ENCODE measurements at regions not wholly inside any gene's neighbourhood (a gene's known extent, or its start where the extent isn't known, plus 50 kb on each side); places are given as distances from the start of the nearest gene placed in this dataset.

GRCh38 chr2:59276033-59276432, 1034.9 kb upstream of the FANCL start:
- Histone ChIP-seq H3K4me3 (ENCODE audit: low read length in 2 of 2) (no peak overlapping the region), H3K9ac (ENCODE audit: low read length in 2 of 2) (no peak overlapping the region), H3K9me3 (ENCODE audit: control insufficient read depth in 2 of 2, low read length in 2 of 2) (no peaks in the 10 kb centered on the region), H3K4me1 (ENCODE audit: control insufficient read depth, insufficient read depth, low read length) (no peaks in the 10 kb centered on the region), H3K27me3 (ENCODE audit: control insufficient read depth in 1 of 2, insufficient read depth in 2 of 2, low read length in 2 of 2) (no peaks in the 10 kb centered on the region), H3K36me3 (ENCODE audit: control insufficient read depth in 2 of 2, insufficient read depth in 2 of 2, low read length in 2 of 2) (no peaks in the 10 kb centered on the region), H3K27ac (ENCODE audit: low read length) (no peak overlapping the region)

GRCh38 chr2:59266453-59266852, 1025.3 kb upstream of the FANCL start:
- Histone ChIP-seq H3K36me3 (ENCODE audit: control insufficient read depth in 2 of 2, insufficient read depth in 2 of 2, low read length in 2 of 2) (no peaks in the 10 kb centered on the region), H3K27me3 (ENCODE audit: control insufficient read depth in 1 of 2, insufficient read depth in 2 of 2, low read length in 2 of 2) (no peaks in the 10 kb centered on the region), H3K4me1 (ENCODE audit: control insufficient read depth, insufficient read depth, low read length) (no peaks in the 10 kb centered on the region), H3K9ac (ENCODE audit: low read length in 2 of 2) (no peak overlapping the region), H3K27ac (ENCODE audit: low read length) (no peak overlapping the region), H3K4me3 (ENCODE audit: low read length in 2 of 2) (no peak overlapping the region), H3K9me3 (ENCODE audit: control insufficient read depth in 2 of 2, low read length in 2 of 2) (no peaks in the 10 kb centered on the region)

- Histone ChIP-seq H3K36me3 (ENCODE audit: control insufficient read depth in 2 of 2, insufficient read depth in 2 of 2, low read length in 2 of 2) (no peaks in the 10 kb centered on the region), H3K4me3 (ENCODE audit: low read length in 2 of 2) (no peak overlapping the region), H3K4me1 (ENCODE audit: control insufficient read depth, insufficient read depth, low read length) (no peaks in the 10 kb centered on the region), H3K9me3 (ENCODE audit: control insufficient read depth in 2 of 2, low read length in 2 of 2) (no peaks in the 10 kb centered on the region), H3K9ac (ENCODE audit: low read length in 2 of 2) (no peak overlapping the region), H3K27ac (ENCODE audit: low read length) (no peak overlapping the region), H3K27me3 (ENCODE audit: control insufficient read depth in 1 of 2, insufficient read depth in 2 of 2, low read length in 2 of 2) (no peaks in the 10 kb centered on the region)
Observed at GRCh38 chr2:59259913-59260312, 1018.8 kb upstream of the FANCL start.

- Histone ChIP-seq H3K9ac (ENCODE audit: low read length in 2 of 2) (no peak overlapping the region), H3K27me3 (ENCODE audit: control insufficient read depth in 1 of 2, insufficient read depth in 2 of 2, low read length in 2 of 2) (no peaks in the 10 kb centered on the region), H3K9me3 (ENCODE audit: control insufficient read depth in 2 of 2, low read length in 2 of 2) (no peaks in the 10 kb centered on the region), H3K4me1 (ENCODE audit: control insufficient read depth, insufficient read depth, low read length) (no peaks in the 10 kb centered on the region), H3K36me3 (ENCODE audit: control insufficient read depth in 2 of 2, insufficient read depth in 2 of 2, low read length in 2 of 2) (no peaks in the 10 kb centered on the region), H3K4me3 (ENCODE audit: low read length in 2 of 2) (no peak overlapping the region), H3K27ac (ENCODE audit: low read length) (no peak overlapping the region)
Observed at GRCh38 chr2:59256290-59256689, 1015.2 kb upstream of the FANCL start.

- Histone ChIP-seq H3K36me3 (ENCODE audit: control insufficient read depth in 2 of 2, insufficient read depth in 2 of 2, low read length in 2 of 2) (no peaks in the 10 kb centered on the region), H3K4me3 (ENCODE audit: low read length in 2 of 2) (no peak overlapping the region), H3K4me1 (ENCODE audit: control insufficient read depth, insufficient read depth, low read length) (no peaks in the 10 kb centered on the region), H3K9ac (ENCODE audit: low read length in 2 of 2) (no peak overlapping the region), H3K27me3 (ENCODE audit: control insufficient read depth in 1 of 2, insufficient read depth in 2 of 2, low read length in 2 of 2) (peaks cover 0 to 3% of the 10 kb centered on the region in 2 donors), H3K9me3 (ENCODE audit: control insufficient read depth in 2 of 2, low read length in 2 of 2) (no peaks in the 10 kb centered on the region), H3K27ac (ENCODE audit: low read length) (no peak overlapping the region)
Observed at GRCh38 chr2:59254279-59254678, 1013.2 kb upstream of the FANCL start.

- H3K4me3 ChIP-seq (ENCODE audit: low read length in 2 of 2), result no peak overlapping the region
- no peaks in the 10 kb centered on the region for H3K36me3 ChIP-seq (ENCODE audit: control insufficient read depth in 2 of 2, insufficient read depth in 2 of 2, low read length in 2 of 2)
- no peak overlapping the region for H3K27ac ChIP-seq (ENCODE audit: low read length)
- H3K27me3 ChIP-seq (ENCODE audit: control insufficient read depth in 1 of 2, insufficient read depth in 2 of 2, low read length in 2 of 2), result peaks cover 0 to 3% of the 10 kb centered on the region in 2 donors
- no peak overlapping the region for H3K9ac ChIP-seq (ENCODE audit: low read length in 2 of 2)
- no peaks in the 10 kb centered on the region for H3K4me1 ChIP-seq (ENCODE audit: control insufficient read depth, insufficient read depth, low read length)
- H3K9me3 ChIP-seq (ENCODE audit: control insufficient read depth in 2 of 2, low read length in 2 of 2), result no peaks in the 10 kb centered on the region
Observed at GRCh38 chr2:59250307-59250677, 1009.2 kb upstream of the FANCL start.

GRCh38 chr2:59249441-59250306, 1008.5 kb upstream of the FANCL start:
- peaks cover 0 to 3% of the 10 kb centered on the region in 2 donors for H3K27me3 ChIP-seq (ENCODE audit: control insufficient read depth in 1 of 2, insufficient read depth in 2 of 2, low read length in 2 of 2)
- no peak overlapping the region for H3K27ac ChIP-seq (ENCODE audit: low read length)
- H3K9me3 ChIP-seq (ENCODE audit: control insufficient read depth in 2 of 2, low read length in 2 of 2), result no peaks in the 10 kb centered on the region
- no peak overlapping the region for H3K9ac ChIP-seq (ENCODE audit: low read length in 2 of 2)
- H3K4me1 ChIP-seq (ENCODE audit: control insufficient read depth, insufficient read depth, low read length), result no peaks in the 10 kb centered on the region
- no peak overlapping the region for H3K4me3 ChIP-seq (ENCODE audit: low read length in 2 of 2)
- H3K36me3 ChIP-seq (ENCODE audit: control insufficient read depth in 2 of 2, insufficient read depth in 2 of 2, low read length in 2 of 2), result no peaks in the 10 kb centered on the region

GRCh38 chr2:59239146-59239545, 998.0 kb upstream of the FANCL start:
- Histone ChIP-seq H3K4me3 (ENCODE audit: low read length in 2 of 2) (no peak overlapping the region), H3K9ac (ENCODE audit: low read length in 2 of 2) (no peak overlapping the region), H3K27me3 (ENCODE audit: control insufficient read depth in 1 of 2, insufficient read depth in 2 of 2, low read length in 2 of 2) (no peaks in the 10 kb centered on the region), H3K9me3 (ENCODE audit: control insufficient read depth in 2 of 2, low read length in 2 of 2) (peaks cover 0 to 2% of the 10 kb centered on the region in 2 donors), H3K27ac (ENCODE audit: low read length) (no peak overlapping the region), H3K36me3 (ENCODE audit: control insufficient read depth in 2 of 2, insufficient read depth in 2 of 2, low read length in 2 of 2) (no peaks in the 10 kb centered on the region), H3K4me1 (ENCODE audit: control insufficient read depth, insufficient read depth, low read length) (no peaks in the 10 kb centered on the region)

GRCh38 chr2:59237311-59237710, 996.2 kb upstream of the FANCL start:
- no peaks in the 10 kb centered on the region for H3K27me3 ChIP-seq (ENCODE audit: control insufficient read depth in 1 of 2, insufficient read depth in 2 of 2, low read length in 2 of 2)
- H3K9me3 ChIP-seq (ENCODE audit: control insufficient read depth in 2 of 2, low read length in 2 of 2), result peaks cover 0 to 2% of the 10 kb centered on the region in 2 donors
- no peaks in the 10 kb centered on the region for H3K36me3 ChIP-seq (ENCODE audit: control insufficient read depth in 2 of 2, insufficient read depth in 2 of 2, low read length in 2 of 2)
- no peak overlapping the region for H3K4me3 ChIP-seq (ENCODE audit: low read length in 2 of 2)
- H3K27ac ChIP-seq (ENCODE audit: low read length), result no peak overlapping the region
- no peaks in the 10 kb centered on the region for H3K4me1 ChIP-seq (ENCODE audit: control insufficient read depth, insufficient read depth, low read length)
- no peak overlapping the region for H3K9ac ChIP-seq (ENCODE audit: low read length in 2 of 2)

GRCh38 chr2:59236723-59237122, 995.6 kb upstream of the FANCL start:
- no peak overlapping the region for H3K27ac ChIP-seq (ENCODE audit: low read length)

GRCh38 chr2:59233920-59234319, 992.8 kb upstream of the FANCL start:
- H3K36me3 ChIP-seq (ENCODE audit: control insufficient read depth in 2 of 2, insufficient read depth in 2 of 2, low read length in 2 of 2), result no peaks in the 10 kb centered on the region
- no peaks in the 10 kb centered on the region for H3K4me1 ChIP-seq (ENCODE audit: control insufficient read depth, insufficient read depth, low read length)
- no peaks in the 10 kb centered on the region for H3K9me3 ChIP-seq (ENCODE audit: control insufficient read depth in 2 of 2, low read length in 2 of 2)
- H3K4me3 ChIP-seq (ENCODE audit: low read length in 2 of 2), result no peak overlapping the region
- H3K27ac ChIP-seq (ENCODE audit: low read length), result no peak overlapping the region
- no peak overlapping the region for H3K9ac ChIP-seq (ENCODE audit: low read length in 2 of 2)
- no peaks in the 10 kb centered on the region for H3K27me3 ChIP-seq (ENCODE audit: control insufficient read depth in 1 of 2, insufficient read depth in 2 of 2, low read length in 2 of 2)

More at GRCh38 chr2:59236723-59237122, 995.6 kb upstream of the FANCL start:
- no peak overlapping the region for H3K4me3 ChIP-seq (ENCODE audit: low read length in 2 of 2)
- no peak overlapping the region for H3K9ac ChIP-seq (ENCODE audit: low read length in 2 of 2)
- no peaks in the 10 kb centered on the region for H3K4me1 ChIP-seq (ENCODE audit: control insufficient read depth, insufficient read depth, low read length)
- no peaks in the 10 kb centered on the region for H3K27me3 ChIP-seq (ENCODE audit: control insufficient read depth in 1 of 2, insufficient read depth in 2 of 2, low read length in 2 of 2)
- H3K9me3 ChIP-seq (ENCODE audit: control insufficient read depth in 2 of 2, low read length in 2 of 2), result peaks cover 0 to 2% of the 10 kb centered on the region in 2 donors
- no peaks in the 10 kb centered on the region for H3K36me3 ChIP-seq (ENCODE audit: control insufficient read depth in 2 of 2, insufficient read depth in 2 of 2, low read length in 2 of 2)
